HL-60 (cell line): ENCODE measurements at regions not wholly inside any gene's neighbourhood (a gene's known extent, or its start where the extent isn't known, plus 50 kb on each side); places are given as distances from the start of the nearest gene placed in this dataset.

Experiments used
- CTCF ChIP-seq: IDR thresholded peaks from one replicate; pipeline ENCODE4 v1.5.1; 2011; ENCODE audit warnings: low read length, control low read depth, inconsistent platforms; ENCODE audit not compliant: insufficient read depth
- POLR2AphosphoS5 ChIP-seq: IDR thresholded peaks from 2 replicates; pipeline ENCODE4 v1.6.1; 2012; ENCODE audit warnings: low read depth

DNA sequence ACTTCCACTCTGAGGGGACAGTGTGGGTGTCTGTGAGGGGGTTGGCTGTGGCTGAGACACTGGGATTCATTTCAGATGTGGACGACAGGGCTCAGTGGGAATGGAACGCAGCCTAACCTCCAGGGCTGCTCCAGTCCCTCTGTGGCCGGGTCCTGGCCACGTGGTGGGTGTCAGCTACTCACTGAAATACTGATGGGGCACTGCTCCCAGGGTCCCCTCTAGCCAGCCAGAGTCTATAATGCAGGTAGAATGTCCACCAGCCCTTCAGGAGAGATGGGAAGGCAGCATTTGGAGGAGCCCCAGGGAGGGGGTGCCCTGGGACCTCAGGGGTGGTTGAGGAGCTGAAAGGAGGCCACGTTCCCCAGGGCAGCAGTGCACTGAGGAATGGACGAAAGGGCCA lies 87.2 kb upstream of the LANCL2 start:
- TF ChIP-seq CTCF (no peak), POLR2AphosphoS5 (no peak)
